ENCODE measurements at regions not wholly inside any gene's neighbourhood (a gene's known extent, or its start where the extent isn't known, plus 50 kb on each side); places are given as distances from the start of the nearest gene placed in this dataset.
A peak's percentile ranks its signal among the peaks of the same experiment; 100 is the strongest.

- 61 to 95% (median 86%) methylated on average over 3 of the region's 3 CpGs for WGBS, 4 donors
- Histone ChIP-seq H3K36me3 (no peaks in the 10 kb centered on the region), H3K4me1 (no peaks in the 10 kb centered on the region), H3K9me3 (no peaks in the 10 kb centered on the region), H3K27me3 (no peaks in the 10 kb centered on the region), H3K4me3 (no peak overlapping the region), H3K27ac (no peak overlapping the region)
- TF ChIP-seq POLR2A (IDR thresholded peaks at IDR 0.05) (no peak), CTCF (IDR thresholded peaks at IDR 0.05) (no peak)
- intact Hi-C loops (cut with DNase I), result no loop called here
- no peak for ATAC-seq
- no peak for DNase-seq
Measured at GRCh38 chr13:57935965-57936364, 304.4 kb downstream of the PCDH17 start.

GRCh38 chr13:57946361-57946760 lies 314.8 kb downstream of the PCDH17 start:
- H3K27ac ChIP-seq, result no peak overlapping the region
- no peak for ATAC-seq
- H3K9me3 ChIP-seq, result peaks cover 0 to 17% (median 0%) of the 10 kb centered on the region in 12 donors
- no peaks in the 10 kb centered on the region for H3K27me3 ChIP-seq
- H3K36me3 ChIP-seq, result no peaks in the 10 kb centered on the region
- intact Hi-C loops (cut with DNase I), result no loop called here
- H3K4me3 ChIP-seq, result no peak overlapping the region
- DNase-seq, result no peak
- 9 to 39% (median 33%) methylated on average over 1 of the region's 1 CpG for WGBS, 4 donors
- TF ChIP-seq CTCF (IDR thresholded peaks at IDR 0.05) (no peak), POLR2A (IDR thresholded peaks at IDR 0.05) (no peak)
- H3K4me1 ChIP-seq, result no peaks in the 10 kb centered on the region

- DNase-seq (no peak), ATAC-seq (no peak)
- WGBS, 4 donors, result 87 to 95% (median 92%) methylated on average over 3 of the region's 3 CpGs
- Histone ChIP-seq H3K9me3 (peaks cover 0 to 17% (median 0%) of the 10 kb centered on the region in 12 donors), H3K4me3 (no peak overlapping the region), H3K27ac (no peak overlapping the region), H3K27me3 (no peaks in the 10 kb centered on the region), H3K4me1 (no peaks in the 10 kb centered on the region), H3K36me3 (no peaks in the 10 kb centered on the region)
- TF ChIP-seq CTCF (IDR thresholded peaks at IDR 0.05) (no peak), POLR2A (IDR thresholded peaks at IDR 0.05) (no peak)
- intact Hi-C loops (cut with DNase I), result no loop called here
Measured at GRCh38 chr13:57948884-57949283, 317.3 kb downstream of the PCDH17 start.

- Histone ChIP-seq H3K27ac (no peak overlapping the region), H3K4me3 (no peak overlapping the region), H3K9me3 (peaks cover 0 to 6% (median 0%) of the 10 kb centered on the region in 12 donors), H3K36me3 (no peaks in the 10 kb centered on the region), H3K27me3 (no peaks in the 10 kb centered on the region), H3K4me1 (peaks cover 0 to 9% (median 0%) of the 10 kb centered on the region in 12 donors)
- TF ChIP-seq POLR2A (IDR thresholded peaks at IDR 0.05), result no peak
- ATAC-seq, result peak in 1 of 4 donors; percentile 37
- 9 to 20% (median 14%) methylated on average over 1 of the region's 1 CpG for WGBS, 4 donors
- DNase-seq, result no peak
- intact Hi-C loops (cut with DNase I), result no loop called here
Measured at GRCh38 chr13:57969951-57970350, 338.4 kb downstream of the PCDH17 start.

GRCh38 chr13:57970404-57970803 lies 338.9 kb downstream of the PCDH17 start:
- Histone ChIP-seq H3K36me3 (no peaks in the 10 kb centered on the region), H3K27me3 (no peaks in the 10 kb centered on the region), H3K27ac (no peak overlapping the region), H3K9me3 (peaks cover 0 to 6% (median 0%) of the 10 kb centered on the region in 12 donors), H3K4me3 (no peak overlapping the region), H3K4me1 (peaks cover 0 to 9% (median 0%) of the 10 kb centered on the region in 12 donors)
- ATAC-seq (no peak), DNase-seq (no peak)
- intact Hi-C loops (cut with DNase I), result no loop called here
- WGBS, 4 donors, result 13 to 31% (median 18%) methylated on average over 1 of the region's 1 CpG
- no peak for TF ChIP-seq POLR2A (IDR thresholded peaks at IDR 0.05)
- TF ChIP-seq CTCF (IDR thresholded peaks at IDR 0.05), result no peak

All from heart left ventricle (tissue), 16 donors.